SK-N-MC (cell line): ENCODE measurements at regions not wholly inside any gene's neighbourhood (a gene's known extent, or its start where the extent isn't known, plus 50 kb on each side); places are given as distances from the start of the nearest gene placed in this dataset.

ENCODE experiments used
- DNase-seq: peaks from one replicate; pipeline ENCODE4 v3.0.0-alpha.2; 2011; ENCODE audit warnings: low read depth, low spot score
- H3K27ac ChIP-seq: fragments of 200-600 bp; sonication (generic); 2 replicates; pipeline ENCODE4 v1.5.1; 2016; ENCODE audit warnings: mixed run types
- H3K36me3 ChIP-seq: fragments of 200-600 bp; sonication (generic); 2 replicates; pipeline ENCODE4 v1.6.1; 2017; ENCODE audit warnings: antibody characterized with exemption, low read length, mixed read lengths; ENCODE audit not compliant: insufficient read depth
- H3K4me3 ChIP-seq: fragments of 200-600 bp; sonication (generic); 2 replicates; pipeline ENCODE4 v1.5.1; 2016
- H3K9ac ChIP-seq: fragments of 200-600 bp; sonication (generic); 2 replicates; pipeline ENCODE4 v1.8.0; 2017; ENCODE audit warnings: mixed run types, mixed read lengths; ENCODE audit not compliant: insufficient read length
- H3K9me3 ChIP-seq: fragments of 200-600 bp; sonication (generic); 2 replicates; pipeline ENCODE4 v1.6.1; 2017; ENCODE audit warnings: low read depth, mild to moderate bottlenecking, antibody characterized with exemption, low read length, moderate library complexity, mixed read lengths
- EZH2 ChIP-seq: fragments of 200-600 bp; sonication (generic); IDR thresholded peaks from one replicate; pipeline ENCODE4 v1.6.1; 2017; ENCODE audit warnings: antibody characterized with exemption
- FOXP2 ChIP-seq: optimal IDR thresholded peaks from 2 replicates; pipeline ENCODE3; 2011; ENCODE audit warnings: mild to moderate bottlenecking, moderate library complexity; ENCODE audit not compliant: insufficient read depth; ENCODE audit errors: extremely low read length, control extremely low read depth
- POLR2AphosphoS5 ChIP-seq: IDR thresholded peaks from 2 replicates; pipeline ENCODE4 v1.6.1; 2012; ENCODE audit warnings: mild to moderate bottlenecking, low read depth, low read length, borderline replicate concordance

DNA sequence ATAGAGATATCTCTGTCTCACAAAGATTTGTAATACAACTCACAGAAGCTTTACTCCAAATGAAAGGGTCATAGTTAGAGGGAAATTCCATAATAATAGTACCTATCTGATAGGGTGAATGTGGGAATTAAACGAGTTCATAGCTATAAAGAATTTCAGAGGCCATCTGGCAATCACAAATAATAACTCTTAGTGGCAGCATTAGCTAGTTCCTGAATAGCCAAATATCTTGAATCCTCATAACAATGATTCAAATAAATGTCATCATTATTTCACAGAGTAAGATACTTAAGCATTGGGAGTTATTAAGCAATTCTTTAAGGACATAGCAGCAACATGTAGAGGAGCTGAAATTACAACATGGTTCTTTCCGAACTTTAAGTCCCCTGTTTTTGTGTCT lies 1265.0 kb upstream of the PIK3C3 start:
- no peak for DNase-seq
- Histone ChIP-seq H3K9ac (no peak overlapping the region), H3K27ac (no peak overlapping the region), H3K9me3 (no peaks in the 10 kb centered on the region), H3K4me3 (no peak overlapping the region), H3K36me3 (no peaks in the 10 kb centered on the region)
- TF ChIP-seq FOXP2: no peak
- no peak for TF ChIP-seq EZH2
- TF ChIP-seq POLR2AphosphoS5: no peak

DNA sequence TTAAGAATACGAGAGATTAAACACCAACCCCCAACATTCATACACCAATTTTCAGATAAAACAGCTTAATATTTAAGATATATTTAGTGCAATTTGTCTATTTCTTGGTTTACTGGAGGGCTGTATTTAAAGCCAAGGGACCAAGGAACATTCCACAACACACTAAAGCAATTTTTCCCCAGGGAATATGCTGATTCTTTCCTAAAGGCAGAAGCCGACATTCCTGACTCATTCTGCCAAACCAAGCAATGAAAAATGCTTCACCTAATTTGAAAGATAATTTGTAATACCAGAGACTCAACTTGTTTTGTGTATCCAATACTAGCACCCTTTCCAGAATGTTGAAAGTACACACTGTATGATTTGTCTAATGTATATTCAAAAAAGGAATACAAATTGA lies 1267.6 kb upstream of the PIK3C3 start:
- Histone ChIP-seq H3K9me3 (no peaks in the 10 kb centered on the region), H3K4me3 (no peak overlapping the region), H3K27ac (no peak overlapping the region), H3K36me3 (no peaks in the 10 kb centered on the region), H3K9ac (no peak overlapping the region)
- no peak for DNase-seq
- TF ChIP-seq POLR2AphosphoS5 (no peak), EZH2 (no peak), FOXP2 (no peak)

GRCh38 chr18:40686836-40687235 lies 1268.2 kb upstream of the PIK3C3 start:
- no peak overlapping the region for H3K9ac ChIP-seq

DNA sequence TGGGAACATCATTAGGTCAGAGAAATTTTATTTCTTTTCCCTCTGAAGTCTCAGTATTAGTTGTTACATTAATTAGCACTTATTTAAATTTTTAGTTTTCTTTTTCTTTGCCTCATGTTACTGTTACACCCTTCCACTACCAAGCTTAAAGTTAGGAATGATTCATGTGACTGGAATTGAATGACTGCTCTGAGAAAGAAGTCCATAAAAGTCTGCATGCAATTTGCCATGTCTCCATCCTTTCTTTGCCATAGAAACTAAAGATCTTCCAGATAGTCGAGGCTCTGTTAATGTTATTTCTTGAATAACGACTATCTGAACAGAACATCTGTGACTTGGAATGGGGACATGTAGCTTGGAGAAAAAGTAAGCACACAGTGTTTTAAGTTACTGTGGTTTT lies 1269.8 kb upstream of the PIK3C3 start:
- no peak overlapping the region for H3K9ac ChIP-seq
- no peak overlapping the region for H3K27ac ChIP-seq
- no peaks in the 10 kb centered on the region for H3K9me3 ChIP-seq
- H3K4me3 ChIP-seq: no peak overlapping the region
- no peak for TF ChIP-seq FOXP2
- no peak for TF ChIP-seq EZH2
- no peak for TF ChIP-seq POLR2AphosphoS5
- DNase-seq: no peak
- no peaks in the 10 kb centered on the region for H3K36me3 ChIP-seq

More at GRCh38 chr18:40686836-40687235, 1268.2 kb upstream of the PIK3C3 start:
- Histone ChIP-seq H3K27ac (no peak overlapping the region), H3K9me3 (no peaks in the 10 kb centered on the region), H3K36me3 (no peaks in the 10 kb centered on the region), H3K4me3 (no peak overlapping the region)
- DNase-seq: no peak
- TF ChIP-seq POLR2AphosphoS5 (no peak), FOXP2 (no peak), EZH2 (no peak)

DNA sequence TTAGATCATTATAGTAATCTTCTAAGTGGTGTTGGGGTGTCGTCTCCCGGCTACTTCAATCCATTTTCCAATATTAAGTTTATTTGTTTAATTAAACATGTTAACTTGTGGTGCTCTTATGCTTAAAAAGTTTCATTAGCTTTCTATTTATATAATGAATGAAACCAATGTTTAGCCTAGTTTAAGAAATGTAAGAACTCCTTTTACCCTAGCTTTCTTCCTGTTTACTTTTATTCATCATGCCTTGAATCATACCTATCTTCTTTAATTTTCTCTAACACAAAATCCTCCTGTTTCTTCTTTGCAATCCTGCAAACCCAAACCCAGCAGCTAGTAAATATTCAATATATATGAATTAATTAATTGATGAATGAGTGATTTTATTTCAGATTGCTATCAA lies 1276.7 kb upstream of the PIK3C3 start:
- no peak for DNase-seq
- TF ChIP-seq EZH2 (no peak), POLR2AphosphoS5 (no peak), FOXP2 (no peak)

DNA sequence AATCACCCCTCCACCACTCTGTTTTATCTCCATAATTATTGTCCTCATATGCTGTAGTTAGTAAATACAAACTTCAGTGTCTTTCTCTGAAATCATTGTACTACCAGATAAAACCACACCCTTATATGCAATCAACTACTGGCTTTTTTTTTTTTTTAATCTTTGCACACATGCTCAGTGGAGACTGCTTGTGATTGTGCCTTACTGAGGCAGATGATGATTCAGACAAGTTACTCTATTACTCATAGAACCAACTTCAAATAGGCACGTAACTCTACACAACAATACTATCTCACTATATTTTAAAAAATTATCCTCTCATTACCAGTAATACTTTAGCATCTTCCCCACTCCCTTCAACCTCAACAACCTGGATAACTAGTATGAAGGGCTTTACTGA lies 1278.4 kb upstream of the PIK3C3 start:
- DNase-seq: no peak
- no peak for TF ChIP-seq EZH2
- no peak for TF ChIP-seq POLR2AphosphoS5
- no peak for TF ChIP-seq FOXP2

More for the DNA sequence above, 1276.7 kb upstream of the PIK3C3 start:
- Histone ChIP-seq H3K36me3 (no peaks in the 10 kb centered on the region), H3K4me3 (no peak overlapping the region), H3K27ac (no peak overlapping the region), H3K9me3 (no peaks in the 10 kb centered on the region), H3K9ac (no peak overlapping the region)

DNA sequence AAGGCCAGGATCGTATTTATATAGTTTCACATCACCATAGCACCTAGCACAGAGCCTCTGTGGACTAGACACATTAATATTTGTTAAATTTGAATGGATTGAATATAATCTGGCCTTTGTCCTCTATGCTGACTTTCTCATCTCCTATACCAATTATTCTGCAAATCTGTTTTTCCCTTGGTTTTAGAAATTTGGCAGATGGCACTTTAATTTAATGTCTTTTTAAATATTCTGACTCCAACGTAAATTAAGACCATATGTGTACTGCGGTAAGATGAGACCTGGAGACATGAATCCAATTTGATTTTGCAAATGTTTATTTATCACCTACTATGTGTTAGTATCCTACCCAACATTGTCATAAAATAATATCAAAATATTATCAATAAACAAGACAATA lies 1281.9 kb upstream of the PIK3C3 start:
- TF ChIP-seq POLR2AphosphoS5: no peak
- no peak for TF ChIP-seq FOXP2
- TF ChIP-seq EZH2: no peak
- H3K4me3 ChIP-seq: no peak overlapping the region
- DNase-seq: no peak
- H3K9ac ChIP-seq: no peak overlapping the region
- no peaks in the 10 kb centered on the region for H3K36me3 ChIP-seq
- H3K9me3 ChIP-seq: no peaks in the 10 kb centered on the region
- H3K27ac ChIP-seq: no peak overlapping the region

More for the DNA sequence above, 1278.4 kb upstream of the PIK3C3 start:
- Histone ChIP-seq H3K36me3 (no peaks in the 10 kb centered on the region), H3K27ac (no peak overlapping the region), H3K9me3 (no peaks in the 10 kb centered on the region), H3K4me3 (no peak overlapping the region), H3K9ac (no peak overlapping the region)

DNA sequence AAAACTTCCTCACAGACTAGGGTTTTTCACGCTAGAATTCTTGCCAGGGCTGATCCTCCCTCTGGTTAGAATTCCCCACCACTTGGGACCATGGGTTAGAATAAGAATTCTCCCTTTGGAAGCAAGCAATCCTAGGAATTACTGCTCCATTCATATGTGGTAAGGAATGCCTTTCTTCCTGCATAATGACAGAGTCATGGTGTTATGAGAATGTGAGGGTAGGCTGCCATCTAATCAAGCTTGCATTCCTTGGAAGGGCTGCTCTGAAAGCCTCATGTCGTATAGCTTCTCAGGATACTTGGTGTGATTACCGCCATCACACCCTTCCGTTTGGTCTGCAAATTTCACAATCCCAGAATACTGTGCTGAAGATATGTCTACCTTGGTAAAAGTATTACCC lies 1282.4 kb upstream of the PIK3C3 start:
- no peaks in the 10 kb centered on the region for H3K9me3 ChIP-seq
- no peak overlapping the region for H3K9ac ChIP-seq
- no peak overlapping the region for H3K4me3 ChIP-seq
- TF ChIP-seq POLR2AphosphoS5: no peak
- no peak for TF ChIP-seq EZH2
- TF ChIP-seq FOXP2: no peak
- H3K36me3 ChIP-seq: no peaks in the 10 kb centered on the region
- DNase-seq: no peak
- no peak overlapping the region for H3K27ac ChIP-seq

GRCh38 chr18:40670668-40671375 lies 1284.2 kb upstream of the PIK3C3 start:
- Histone ChIP-seq H3K4me3 (no peak overlapping the region), H3K27ac (no peak overlapping the region), H3K9ac (no peak overlapping the region), H3K9me3 (no peaks in the 10 kb centered on the region), H3K36me3 (no peaks in the 10 kb centered on the region)
- no peak for TF ChIP-seq FOXP2
- TF ChIP-seq EZH2: no peak
- TF ChIP-seq POLR2AphosphoS5: no peak
- no peak for DNase-seq
